NT2/D1 (cell line): ENCODE measurements at regions not wholly inside any gene's neighbourhood (a gene's known extent, or its start where the extent isn't known, plus 50 kb on each side); places are given as distances from the start of the nearest gene placed in this dataset.

Experiments used
- SUZ12 ChIP-seq: IDR thresholded peaks from 2 replicates; pipeline ENCODE4 v1.6.1; 2011; ENCODE audit not compliant: insufficient read length, insufficient read depth; ENCODE audit errors: extremely low read depth
- YY1 ChIP-seq: IDR thresholded peaks from 2 replicates; pipeline ENCODE4 v1.6.1; 2011; ENCODE audit not compliant: insufficient read length, insufficient read depth
- ZNF274 ChIP-seq: IDR thresholded peaks from 2 replicates; pipeline ENCODE4 v1.6.1; 2011; ENCODE audit warnings: mild to moderate bottlenecking, low read depth, low read length

DNA sequence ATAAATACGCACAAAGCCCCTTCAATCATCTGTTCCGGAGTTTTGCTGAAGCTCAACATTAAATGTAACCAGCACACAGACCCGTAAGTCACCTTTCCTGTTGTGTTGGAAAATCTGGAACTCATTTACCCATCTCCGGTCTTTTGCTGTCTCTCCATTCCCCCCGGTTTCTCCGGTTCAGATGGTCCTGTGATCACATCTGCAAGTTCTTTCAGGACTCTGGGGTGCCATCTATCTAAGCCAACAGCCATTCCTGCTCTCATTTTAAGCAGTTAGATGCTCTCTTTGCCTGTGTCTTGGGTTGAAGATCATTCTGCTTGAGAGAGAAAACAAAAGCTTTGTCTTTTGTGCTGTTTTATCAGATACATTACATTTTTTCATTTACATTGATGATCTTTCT is 91.7 kb upstream of the TGIF1 start:
- TF ChIP-seq YY1 (no peak), ZNF274 (no peak), SUZ12 (no peak)
